SK-N-MC (cell line): ENCODE measurements at regions not wholly inside any gene's neighbourhood (a gene's known extent, or its start where the extent isn't known, plus 50 kb on each side); places are given as distances from the start of the nearest gene placed in this dataset.

Experiments
- DNase-seq: peaks from one replicate; pipeline ENCODE4 v3.0.0-alpha.2; 2011; ENCODE audit warnings: low read depth, low spot score
- H3K27ac ChIP-seq: fragments of 200-600 bp; sonication (generic); 2 replicates; pipeline ENCODE4 v1.5.1; 2016; ENCODE audit warnings: mixed run types
- H3K36me3 ChIP-seq: fragments of 200-600 bp; sonication (generic); 2 replicates; pipeline ENCODE4 v1.6.1; 2017; ENCODE audit warnings: antibody characterized with exemption, low read length, mixed read lengths; ENCODE audit not compliant: insufficient read depth
- H3K4me3 ChIP-seq: fragments of 200-600 bp; sonication (generic); 2 replicates; pipeline ENCODE4 v1.5.1; 2016
- H3K9ac ChIP-seq: fragments of 200-600 bp; sonication (generic); 2 replicates; pipeline ENCODE4 v1.8.0; 2017; ENCODE audit warnings: mixed run types, mixed read lengths; ENCODE audit not compliant: insufficient read length
- H3K9me3 ChIP-seq: fragments of 200-600 bp; sonication (generic); 2 replicates; pipeline ENCODE4 v1.6.1; 2017; ENCODE audit warnings: low read depth, mild to moderate bottlenecking, antibody characterized with exemption, low read length, moderate library complexity, mixed read lengths
- EZH2 ChIP-seq: fragments of 200-600 bp; sonication (generic); IDR thresholded peaks from one replicate; pipeline ENCODE4 v1.6.1; 2017; ENCODE audit warnings: antibody characterized with exemption
- FOXP2 ChIP-seq: optimal IDR thresholded peaks from 2 replicates; pipeline ENCODE3; 2011; ENCODE audit warnings: mild to moderate bottlenecking, moderate library complexity; ENCODE audit not compliant: insufficient read depth; ENCODE audit errors: extremely low read length, control extremely low read depth
- POLR2AphosphoS5 ChIP-seq: IDR thresholded peaks from 2 replicates; pipeline ENCODE4 v1.6.1; 2012; ENCODE audit warnings: mild to moderate bottlenecking, low read depth, low read length, borderline replicate concordance

DNA sequence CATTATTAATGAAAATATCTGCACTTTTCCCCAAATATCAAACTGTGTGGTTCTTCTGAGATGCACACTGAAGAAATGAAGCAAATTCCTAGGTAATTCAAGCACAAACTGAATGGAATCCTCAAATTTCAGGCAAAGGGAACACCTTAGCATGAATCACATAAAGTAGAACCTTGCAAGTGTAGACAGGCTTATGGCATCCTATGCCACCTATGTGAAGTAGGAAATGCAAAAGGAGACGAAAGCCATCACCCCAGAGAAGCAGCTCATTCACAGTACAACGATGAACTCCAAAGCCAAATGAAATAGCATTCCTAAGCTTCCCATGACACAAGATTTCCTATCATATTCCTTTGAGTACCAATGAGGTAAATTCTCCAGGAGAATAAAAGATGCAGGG lies 461.2 kb upstream of the RUNX1 start:
- Histone ChIP-seq H3K4me3 (no peak overlapping the region), H3K9ac (no peak overlapping the region), H3K36me3 (no peaks in the 10 kb centered on the region), H3K27ac (no peak overlapping the region), H3K9me3 (no peaks in the 10 kb centered on the region)
- TF ChIP-seq EZH2 (no peak), POLR2AphosphoS5 (no peak), FOXP2 (no peak)
- no peak for DNase-seq

DNA sequence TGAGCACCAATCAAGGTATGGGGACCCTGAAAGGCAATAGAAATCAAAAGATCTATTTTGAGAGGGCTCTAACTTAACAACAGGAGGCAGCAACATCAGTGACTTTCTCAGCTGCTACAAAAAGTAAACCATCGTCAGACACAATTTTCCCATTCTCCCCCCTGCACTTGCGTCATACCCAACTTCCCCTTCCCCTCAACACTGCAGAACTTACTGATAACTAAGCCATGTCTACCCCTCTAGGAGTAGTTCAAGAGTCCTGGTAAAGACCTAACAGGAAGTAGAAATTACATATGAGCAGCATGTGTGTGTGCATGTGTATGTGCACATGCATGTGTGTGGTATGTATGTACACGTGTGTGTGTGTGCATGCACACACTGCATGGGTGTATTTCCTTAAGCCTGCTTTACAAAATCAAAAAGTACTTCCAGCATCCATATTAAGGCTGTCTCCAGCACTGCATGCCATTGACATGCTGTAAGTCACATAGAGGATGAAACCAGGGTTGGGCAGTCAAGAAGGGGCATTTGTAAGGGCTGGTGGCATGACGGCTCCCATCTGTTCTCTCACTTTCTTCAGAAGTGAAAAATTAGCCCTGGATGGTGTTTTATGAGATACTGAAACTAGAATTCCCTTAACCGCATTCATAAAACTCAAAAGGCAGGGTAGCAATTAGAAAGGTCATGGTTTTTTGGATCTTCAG lies 460.1 kb upstream of the RUNX1 start:
- no peak for DNase-seq
- TF ChIP-seq POLR2AphosphoS5, result no peak
- no peak for TF ChIP-seq FOXP2
- no peak for TF ChIP-seq EZH2
- no peak overlapping the region for H3K27ac ChIP-seq
- H3K9ac ChIP-seq, result no peak overlapping the region
- no peak overlapping the region for H3K4me3 ChIP-seq
- H3K9me3 ChIP-seq, result no peaks in the 10 kb centered on the region
- H3K36me3 ChIP-seq, result no peaks in the 10 kb centered on the region

DNA sequence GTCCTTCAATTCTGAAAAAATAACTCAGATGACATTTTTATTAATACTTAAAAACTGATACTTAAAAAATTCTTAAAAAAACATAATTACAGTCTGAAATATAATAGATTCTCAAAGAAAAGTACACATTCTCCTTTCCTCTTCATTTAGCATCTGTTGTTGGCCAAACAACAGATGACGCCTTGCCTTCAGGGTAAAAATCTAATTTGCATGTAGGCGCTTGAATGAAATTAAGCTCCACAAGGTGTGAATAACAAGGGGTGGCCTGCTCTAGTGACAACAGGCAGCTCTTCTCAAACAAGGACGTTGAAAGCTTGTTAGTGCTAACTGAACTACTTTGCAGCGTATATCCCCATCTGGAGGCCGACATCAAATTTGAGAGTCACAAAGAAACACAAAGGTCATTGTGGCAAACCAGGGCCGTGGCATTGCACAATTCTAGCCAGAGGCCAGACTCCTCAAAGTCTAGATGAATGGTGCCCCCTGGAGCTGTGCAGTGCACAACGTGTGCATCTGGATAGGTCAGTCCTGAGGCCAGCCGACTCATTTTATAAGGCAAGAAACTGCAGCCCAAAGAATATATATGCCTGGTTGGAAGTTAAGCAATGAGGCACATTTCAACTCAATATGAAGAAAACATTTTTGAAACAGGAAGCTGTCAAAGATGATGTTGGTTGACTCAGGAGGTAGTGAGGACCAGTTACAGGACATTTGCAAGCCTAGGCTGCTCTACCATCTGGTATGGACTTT lies 459.2 kb upstream of the RUNX1 start:
- TF ChIP-seq EZH2 (no peak), POLR2AphosphoS5 (no peak), FOXP2 (no peak)
- H3K36me3 ChIP-seq, result no peaks in the 10 kb centered on the region
- no peak overlapping the region for H3K27ac ChIP-seq
- DNase-seq, result no peak
- no peak overlapping the region for H3K4me3 ChIP-seq
- H3K9me3 ChIP-seq, result no peaks in the 10 kb centered on the region
- no peak overlapping the region for H3K9ac ChIP-seq

DNA sequence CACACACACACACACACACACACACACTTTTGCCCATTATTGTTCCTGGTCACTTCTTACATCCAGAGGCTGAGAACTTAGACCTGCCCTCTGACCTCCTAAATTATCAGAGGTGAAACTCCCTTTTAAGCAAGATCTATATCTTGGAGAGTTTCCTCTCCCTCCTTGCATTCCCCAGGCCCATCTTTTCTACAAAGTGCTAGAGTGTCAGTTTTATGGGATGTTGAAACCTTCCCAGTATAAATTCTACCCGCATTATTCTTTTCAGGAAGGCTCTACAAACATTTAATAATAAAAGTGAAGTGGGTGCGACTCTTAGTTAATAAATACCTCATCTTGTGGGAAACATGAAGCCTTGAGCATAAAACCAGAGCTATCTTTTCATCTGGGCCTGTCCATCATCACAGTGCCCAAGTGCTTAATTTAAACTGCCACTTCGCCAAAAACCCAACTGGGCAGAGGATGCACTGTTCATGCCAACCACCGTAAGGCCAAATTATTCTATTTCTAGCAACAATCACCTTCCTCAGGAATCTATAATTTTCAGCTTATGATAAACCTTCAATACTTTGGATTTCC lies 458.2 kb upstream of the RUNX1 start:
- Histone ChIP-seq H3K9ac (no peak overlapping the region), H3K9me3 (no peaks in the 10 kb centered on the region), H3K36me3 (no peaks in the 10 kb centered on the region), H3K27ac (no peak overlapping the region), H3K4me3 (no peak overlapping the region)
- no peak for TF ChIP-seq FOXP2
- TF ChIP-seq POLR2AphosphoS5, result no peak
- no peak for TF ChIP-seq EZH2
- no peak for DNase-seq

DNA sequence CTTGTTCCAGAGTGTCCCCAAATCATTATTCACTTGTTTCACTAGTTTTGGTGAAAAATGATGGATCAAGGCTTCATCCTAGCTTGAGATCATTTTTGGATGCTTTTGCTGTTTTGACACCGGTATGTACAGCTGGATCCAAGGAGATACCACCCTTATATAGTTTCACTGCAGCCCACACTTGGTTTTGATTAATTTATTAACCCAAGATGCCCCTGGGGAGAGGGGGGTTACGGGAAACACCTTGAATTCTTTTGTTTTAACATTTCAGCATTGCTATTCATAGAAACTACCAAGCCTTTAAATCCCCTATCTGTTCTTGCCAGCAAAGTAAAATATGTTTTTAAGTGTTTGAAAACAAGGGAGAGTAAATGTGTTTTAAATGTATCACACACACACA lies 457.7 kb upstream of the RUNX1 start:
- Histone ChIP-seq H3K9ac (no peak overlapping the region), H3K27ac (no peak overlapping the region), H3K9me3 (no peaks in the 10 kb centered on the region), H3K4me3 (no peak overlapping the region), H3K36me3 (no peaks in the 10 kb centered on the region)
- TF ChIP-seq FOXP2 (no peak), POLR2AphosphoS5 (no peak), EZH2 (no peak)
- no peak for DNase-seq

DNA sequence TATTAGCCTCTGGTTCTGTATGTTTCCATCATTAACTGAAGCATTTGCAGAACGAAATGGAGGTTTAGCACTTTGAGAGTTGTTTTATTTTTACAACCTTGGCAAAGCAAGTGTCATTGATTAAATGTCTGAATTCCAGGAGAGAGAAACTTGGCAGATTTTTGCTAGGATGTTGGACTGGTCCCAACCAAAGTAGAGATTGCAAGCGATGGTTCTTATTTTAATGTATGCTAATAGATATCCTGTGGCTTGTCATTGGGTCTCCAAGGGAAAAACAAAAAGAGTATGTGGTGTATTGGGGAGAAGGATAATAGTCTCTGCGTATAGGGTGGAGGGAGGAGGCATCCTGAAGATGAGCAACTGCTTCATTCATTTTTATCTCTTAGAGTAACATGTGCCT lies 457.2 kb upstream of the RUNX1 start:
- DNase-seq, result no peak
- TF ChIP-seq FOXP2 (no peak), EZH2 (no peak), POLR2AphosphoS5 (no peak)
- Histone ChIP-seq H3K36me3 (no peaks in the 10 kb centered on the region), H3K4me3 (no peak overlapping the region), H3K9ac (no peak overlapping the region), H3K27ac (no peak overlapping the region), H3K9me3 (no peaks in the 10 kb centered on the region)

DNA sequence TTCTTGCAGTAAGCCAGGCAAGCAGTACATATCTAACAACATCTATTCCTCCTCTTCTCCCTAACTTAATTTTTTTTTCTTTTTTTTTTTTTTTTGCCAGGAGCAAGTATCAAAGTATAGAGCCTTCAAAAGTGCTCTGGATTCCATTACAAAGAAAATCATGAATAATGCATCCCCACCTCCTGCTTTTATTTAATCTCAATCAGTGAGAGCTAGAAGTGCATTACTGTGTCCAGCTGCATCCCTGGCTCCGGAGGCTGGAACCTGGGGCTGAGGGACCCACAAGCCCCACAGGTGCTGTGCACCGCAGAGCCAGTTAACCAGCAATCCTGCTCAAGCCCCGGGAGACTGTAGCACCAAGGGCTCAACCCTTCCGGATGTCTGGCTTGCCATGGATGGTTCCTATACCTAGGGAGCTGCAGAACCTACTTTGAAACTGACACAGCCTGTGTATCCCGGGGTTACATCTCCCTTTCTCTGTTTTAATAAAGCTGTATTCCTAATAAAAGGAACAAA lies 455.9 kb upstream of the RUNX1 start:
- no peaks in the 10 kb centered on the region for H3K36me3 ChIP-seq
- no peak overlapping the region for H3K9ac ChIP-seq
- no peak for DNase-seq
- no peak for TF ChIP-seq POLR2AphosphoS5
- no peak for TF ChIP-seq EZH2
- no peak overlapping the region for H3K27ac ChIP-seq
- no peak overlapping the region for H3K4me3 ChIP-seq
- no peaks in the 10 kb centered on the region for H3K9me3 ChIP-seq

DNA sequence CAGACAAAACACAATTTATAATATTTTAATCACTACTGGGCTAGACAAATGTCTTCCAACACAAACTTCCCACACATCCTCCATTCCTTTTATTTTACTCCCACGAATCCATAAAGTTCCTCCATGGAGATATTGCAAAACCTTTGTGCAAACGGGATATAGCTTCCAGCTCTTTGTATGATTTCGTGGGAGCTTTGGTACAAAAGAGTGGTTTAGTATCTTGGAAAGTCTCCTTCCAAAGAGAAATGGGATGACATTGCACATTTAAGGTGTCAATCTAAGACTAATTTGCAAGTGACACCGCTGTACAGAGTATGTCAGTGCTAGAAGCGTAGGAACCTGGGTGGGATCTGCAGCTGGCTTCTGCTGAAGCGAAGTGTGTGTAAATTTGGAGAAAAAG lies 455.2 kb upstream of the RUNX1 start:
- Histone ChIP-seq H3K9ac (no peak overlapping the region), H3K4me3 (no peak overlapping the region), H3K36me3 (no peaks in the 10 kb centered on the region), H3K27ac (no peak overlapping the region), H3K9me3 (no peaks in the 10 kb centered on the region)
- no peak for DNase-seq
- TF ChIP-seq POLR2AphosphoS5 (no peak), FOXP2 (no peak), EZH2 (no peak)
